HG03103 (cell line): ENCODE measurements at regions not wholly inside any gene's neighbourhood (a gene's known extent, or its start where the extent isn't known, plus 50 kb on each side); places are given as distances from the start of the nearest gene placed in this dataset.

Experiments used
- ATAC-seq: cut with Tn5 transposase; IDR thresholded peaks from one replicate; pipeline ENCODE4 v1.9.1; 2021; ENCODE audit warnings: low read depth; ENCODE audit not compliant: unreplicated experiment

DNA sequence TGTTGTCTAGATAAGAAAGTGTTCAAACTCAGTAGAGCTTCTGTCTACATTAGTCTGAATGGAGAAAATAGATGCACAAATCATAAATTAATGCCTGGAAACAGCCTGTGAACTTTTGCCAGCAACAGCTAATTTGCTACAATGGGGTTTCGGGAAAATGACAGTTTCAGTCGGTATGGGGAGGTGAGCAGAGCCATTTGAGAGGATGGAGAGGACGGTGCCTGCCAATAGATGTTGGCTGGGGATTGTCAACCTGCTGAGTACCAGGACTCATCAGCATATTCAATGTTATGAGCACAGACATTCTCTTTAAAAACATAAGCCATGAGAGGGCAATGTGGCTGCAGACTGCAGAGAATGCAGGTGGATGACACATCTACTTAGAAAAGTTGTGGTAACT is 230.3 kb upstream of the PCDH18 start:
- ATAC-seq: no peak

DNA sequence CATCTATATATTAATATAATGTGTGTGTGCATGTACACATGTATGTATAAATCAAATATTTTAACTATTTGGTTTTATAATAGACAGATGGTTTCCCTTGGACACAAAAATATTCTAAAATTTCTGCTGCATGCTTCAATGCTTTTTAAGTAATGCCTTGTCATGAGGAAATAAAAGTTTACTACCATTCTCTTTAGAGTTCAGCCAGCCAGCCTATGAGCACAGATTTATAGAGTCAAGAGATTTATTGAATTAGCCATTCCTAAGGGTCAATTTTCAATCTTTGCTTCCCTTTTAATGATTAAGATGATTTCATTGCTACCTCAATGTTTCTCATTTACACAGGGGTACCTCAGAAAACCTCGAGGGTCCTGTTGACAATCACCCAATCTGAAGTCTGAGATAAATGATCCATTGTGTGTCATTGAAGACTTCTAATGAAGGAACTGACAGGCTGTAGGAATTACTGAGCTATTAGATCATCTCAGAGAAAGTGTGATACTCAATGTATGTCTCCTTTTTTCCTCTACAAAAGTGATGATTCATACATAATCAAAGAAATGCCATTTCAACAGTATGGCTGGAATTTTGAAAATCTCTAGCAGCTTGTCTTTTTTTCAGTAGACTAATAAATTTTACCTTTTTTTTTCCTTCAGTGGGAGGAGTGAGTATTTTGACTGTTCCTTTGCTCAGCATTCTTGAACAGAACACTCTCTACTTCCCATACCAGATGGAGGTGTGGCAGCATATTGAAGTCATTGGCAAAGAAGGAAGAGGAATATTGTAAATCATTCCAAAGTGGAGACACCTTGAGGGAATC is 222.6 kb upstream of the PCDH18 start:
- ATAC-seq: no peak

GRCh38 chr4:137749466-137749865 is 217.2 kb upstream of the PCDH18 start:
- no peak for ATAC-seq

GRCh38 chr4:137748616-137749015 is 216.3 kb upstream of the PCDH18 start:
- no peak for ATAC-seq

DNA sequence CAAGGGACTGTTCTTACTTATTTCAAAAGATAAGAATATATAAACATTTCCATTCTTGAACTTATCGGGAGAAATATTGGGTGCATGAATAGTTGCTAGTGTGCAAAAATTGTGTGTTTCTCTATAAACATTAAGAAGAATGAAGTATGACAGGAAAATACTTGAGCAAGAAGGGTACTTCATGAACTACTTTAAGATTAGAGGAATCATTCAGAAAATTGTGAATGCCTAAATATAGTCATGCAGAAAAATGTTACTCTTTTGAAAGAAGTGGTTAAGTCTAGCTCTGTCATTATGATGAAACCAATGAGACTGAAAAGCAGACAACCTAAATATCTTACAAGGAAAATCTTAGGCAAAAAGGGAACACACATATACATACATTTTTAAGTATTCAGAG is 207.8 kb upstream of the PCDH18 start:
- ATAC-seq: no peak

GRCh38 chr4:137739391-137739790 is 207.1 kb upstream of the PCDH18 start:
- no peak for ATAC-seq

DNA sequence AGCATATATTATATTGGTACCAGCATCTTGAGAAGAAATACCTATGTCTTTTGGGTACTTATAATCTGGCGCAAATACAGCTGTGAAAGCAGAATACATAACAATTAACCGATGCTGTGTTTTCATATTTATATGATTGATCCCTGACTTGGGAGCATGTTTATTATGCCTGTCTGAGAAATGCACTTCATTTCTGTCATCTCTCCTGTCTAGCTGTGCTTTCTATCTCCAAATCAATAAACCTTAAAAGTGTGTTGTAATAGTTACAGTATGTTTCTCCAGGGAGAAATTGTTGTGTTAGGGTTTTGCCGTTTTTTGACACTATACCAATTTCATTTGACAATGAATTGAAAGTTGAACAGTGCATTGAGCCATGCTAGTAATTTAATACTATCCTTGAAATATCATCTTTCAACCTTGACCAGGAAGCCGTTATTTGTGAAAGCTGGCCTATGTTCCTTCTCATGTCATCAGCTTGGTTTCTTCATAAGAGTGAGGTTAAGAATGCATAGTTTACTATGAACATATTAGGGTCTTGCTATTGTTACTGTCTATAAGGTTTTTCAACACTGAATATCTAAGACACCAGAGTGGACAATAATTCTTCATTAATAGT is 206.2 kb upstream of the PCDH18 start:
- ATAC-seq: no peak

DNA sequence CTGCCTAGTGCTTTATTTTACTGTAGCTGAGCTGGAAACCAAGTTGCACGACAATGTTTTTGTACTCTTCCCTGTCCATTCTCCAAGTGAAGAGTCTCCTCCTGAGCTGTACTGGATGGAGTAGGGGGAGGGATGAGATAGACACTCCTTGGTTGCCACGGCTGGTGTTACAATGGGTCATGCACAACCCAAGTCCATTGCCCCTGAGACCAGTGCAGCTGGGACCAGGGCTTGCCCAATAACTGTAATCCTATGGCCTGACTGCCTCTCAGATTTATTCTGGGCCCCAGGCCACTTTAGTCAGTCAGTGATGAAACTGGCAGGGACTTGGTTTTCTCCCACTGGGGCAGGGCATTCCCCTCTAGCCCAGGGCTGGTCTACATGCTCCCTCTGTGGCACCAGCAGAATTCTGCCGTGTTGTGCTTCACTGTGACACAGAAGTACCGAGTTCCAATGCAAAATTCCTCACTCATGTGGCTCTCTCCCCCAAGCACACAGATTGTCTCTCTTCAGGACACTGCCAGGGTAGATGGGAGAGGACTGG is 203.3 kb upstream of the PCDH18 start:
- no peak for ATAC-seq

- ATAC-seq: peak; percentile 78
These were observed 201.2 kb upstream of the PCDH18 start for GRCh38 chr4:137733174-137734141.

GRCh38 chr4:137722910-137723309 is 190.6 kb upstream of the PCDH18 start:
- ATAC-seq: no peak

GRCh38 chr4:137711502-137711901 is 179.2 kb upstream of the PCDH18 start:
- no peak for ATAC-seq

GRCh38 chr4:137707626-137708025 is 175.3 kb upstream of the PCDH18 start:
- no peak for ATAC-seq

- no peak for ATAC-seq
These were observed 174.9 kb upstream of the PCDH18 start for GRCh38 chr4:137707102-137707620.

- no peak for ATAC-seq
These were observed 173.0 kb upstream of the PCDH18 start for GRCh38 chr4:137705171-137705783.

DNA sequence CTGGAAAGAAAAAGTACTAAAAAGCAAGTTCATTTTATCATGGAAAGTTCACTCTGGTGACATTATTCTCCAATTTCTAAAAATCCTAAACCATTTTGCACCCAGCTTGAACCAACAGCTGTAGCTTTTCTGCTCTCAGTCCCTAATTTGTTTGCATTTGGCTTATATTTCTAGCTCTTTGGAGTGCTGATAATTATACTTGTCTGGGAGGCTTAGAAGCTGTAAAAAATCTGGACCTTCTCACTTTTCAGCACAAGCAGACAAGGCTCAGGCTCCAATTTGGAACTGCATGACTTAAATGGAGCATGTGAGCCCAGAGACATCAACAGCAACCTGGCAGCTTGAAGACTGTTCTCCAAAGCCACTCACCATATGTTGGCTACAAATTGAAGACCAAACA is 170.9 kb upstream of the PCDH18 start:
- ATAC-seq: no peak

DNA sequence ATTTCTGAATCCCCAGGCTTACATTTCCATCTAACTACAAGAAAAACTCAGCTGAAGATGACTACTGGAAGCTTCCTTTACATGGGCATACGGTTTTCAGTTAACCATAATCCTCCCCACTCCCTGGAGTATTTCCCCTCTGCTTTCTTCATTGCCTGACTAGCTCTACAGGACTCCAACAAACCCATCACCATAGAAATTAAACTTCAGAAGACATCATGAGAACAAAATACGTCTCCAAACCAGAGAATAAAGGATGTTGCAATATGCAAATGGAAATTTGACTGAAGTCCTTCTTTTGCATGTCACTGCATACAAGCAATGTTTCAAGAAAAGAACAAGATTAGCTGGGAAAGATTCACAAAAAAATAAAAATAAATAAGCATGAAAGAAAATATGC is 170.2 kb upstream of the PCDH18 start:
- ATAC-seq: no peak

DNA sequence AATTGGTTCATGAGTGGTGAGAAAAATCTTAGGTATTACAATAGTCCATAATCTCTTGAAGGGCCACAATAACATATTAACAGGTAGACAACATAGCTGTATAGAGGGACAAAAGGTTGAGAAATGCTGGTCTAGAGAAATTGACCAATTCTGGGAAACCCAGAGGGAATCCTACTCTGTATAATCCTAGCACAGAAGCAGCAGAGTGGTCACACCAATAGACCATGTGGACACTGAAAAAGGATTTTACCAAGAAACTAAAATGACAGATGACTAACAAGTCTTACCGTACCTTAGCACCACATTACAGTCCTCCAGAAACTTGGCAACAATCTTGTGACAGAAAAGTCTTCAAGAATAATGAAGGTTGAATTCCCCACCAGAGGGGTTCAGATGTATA is 169.1 kb upstream of the PCDH18 start:
- no peak for ATAC-seq

DNA sequence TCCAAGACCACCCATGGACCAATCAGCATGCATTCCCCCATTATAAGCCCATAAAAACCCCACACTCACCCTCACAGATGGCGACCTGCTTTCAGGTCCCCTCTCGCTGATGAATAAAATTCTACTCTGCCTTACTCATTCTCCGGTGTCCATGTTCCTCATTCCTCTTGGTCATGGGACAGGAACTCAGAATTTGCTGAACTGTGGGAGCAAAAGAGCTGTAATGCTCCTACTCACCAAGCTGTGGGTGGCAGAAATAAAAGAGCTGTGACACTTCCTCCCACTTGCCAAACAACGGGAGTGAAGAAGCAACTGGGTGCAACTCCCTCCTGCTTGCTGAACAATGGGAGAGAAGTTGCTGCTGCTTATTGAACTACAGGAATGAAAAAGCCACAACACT is 168.5 kb upstream of the PCDH18 start:
- ATAC-seq: no peak

DNA sequence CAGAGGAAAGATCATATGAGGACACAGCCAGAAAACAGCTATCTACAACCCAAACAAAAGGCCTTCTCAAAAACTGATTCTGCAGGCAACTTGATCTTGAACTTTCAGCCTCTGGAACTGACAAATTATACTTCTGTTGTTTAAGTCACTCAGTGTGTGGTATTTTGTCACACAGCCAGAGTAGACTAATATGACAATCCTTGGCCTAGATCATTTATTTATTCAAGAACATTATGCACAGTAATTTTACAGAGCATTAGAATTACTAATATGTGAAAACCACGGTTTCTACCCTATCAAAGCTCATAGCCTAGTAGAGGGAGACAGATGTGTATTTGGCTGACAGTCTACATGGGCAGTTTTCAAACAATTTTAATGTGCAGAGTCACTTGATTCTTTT is 167.8 kb upstream of the PCDH18 start:
- ATAC-seq: no peak

GRCh38 chr4:137694138-137694537 is 161.8 kb upstream of the PCDH18 start:
- ATAC-seq: no peak
